Renal cortical epithelial cell (primary cell): ENCODE measurements at regions not wholly inside any gene's neighbourhood (a gene's known extent, or its start where the extent isn't known, plus 50 kb on each side); places are given as distances from the start of the nearest gene placed in this dataset.
"Not testable (repeated sequence)": the region's sequence is repeated elsewhere in the genome, so short reads cannot be mapped to it uniquely, and the experiment has no call there.

Experiments
- DNase-seq: peaks from one replicate; pipeline ENCODE4 v3.0.0-alpha.2; 2011; ENCODE audit warnings: low read depth

DNA sequence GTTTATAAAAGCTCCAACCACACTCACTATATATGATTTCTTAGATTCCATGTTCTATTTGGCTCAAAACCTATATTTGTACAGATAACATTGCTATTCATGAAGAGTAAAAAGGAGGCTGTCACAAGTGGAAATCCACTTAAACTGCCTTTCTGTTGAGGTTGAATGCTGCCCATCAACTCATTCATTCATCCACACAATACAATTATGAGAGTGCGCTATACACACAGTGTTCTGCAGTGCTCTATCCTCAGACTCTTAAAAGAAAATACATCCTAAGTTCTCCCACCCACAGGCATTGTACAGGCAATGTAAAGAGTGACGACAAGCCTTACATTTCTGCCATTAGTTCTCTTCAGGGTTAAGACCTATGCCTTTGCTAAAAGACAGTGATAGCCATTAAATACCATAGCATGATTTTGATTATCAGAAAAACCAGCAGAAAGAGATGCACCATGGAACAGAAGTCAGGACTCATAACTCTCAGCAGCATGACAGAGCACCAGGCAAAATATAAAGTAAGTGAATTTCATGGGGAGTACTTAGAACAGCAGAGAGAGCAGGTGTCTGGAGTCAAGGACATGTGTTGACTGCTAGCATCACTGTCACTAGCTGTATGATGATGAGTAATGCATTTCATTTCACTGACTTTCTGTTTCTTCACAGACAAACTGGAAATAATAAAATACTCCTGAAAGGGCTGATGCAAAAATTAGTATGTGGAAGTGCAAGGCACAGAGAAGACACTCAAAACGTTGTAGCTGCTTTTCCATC lies 218.0 kb downstream of the RBM26 start:
- no peak for DNase-seq

DNA sequence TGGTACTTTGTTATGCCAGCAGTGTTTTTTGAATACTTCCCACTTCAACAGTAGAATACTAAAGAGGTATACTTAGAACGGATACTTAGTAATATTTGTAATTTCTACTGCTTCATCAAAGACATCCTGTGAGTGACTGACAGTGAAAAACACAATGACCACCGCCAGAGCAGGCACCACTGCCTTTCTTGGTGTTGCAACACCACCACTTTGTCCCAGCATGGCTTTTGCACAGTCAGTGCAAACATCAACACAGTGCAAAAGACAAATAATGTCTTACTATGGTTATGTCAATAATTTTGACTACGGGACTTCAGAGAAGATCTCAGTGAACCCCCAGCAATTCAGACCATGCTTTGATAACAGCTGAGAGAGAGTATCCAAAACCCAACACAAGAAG lies 220.5 kb downstream of the RBM26 start:
- no peak for DNase-seq

DNA sequence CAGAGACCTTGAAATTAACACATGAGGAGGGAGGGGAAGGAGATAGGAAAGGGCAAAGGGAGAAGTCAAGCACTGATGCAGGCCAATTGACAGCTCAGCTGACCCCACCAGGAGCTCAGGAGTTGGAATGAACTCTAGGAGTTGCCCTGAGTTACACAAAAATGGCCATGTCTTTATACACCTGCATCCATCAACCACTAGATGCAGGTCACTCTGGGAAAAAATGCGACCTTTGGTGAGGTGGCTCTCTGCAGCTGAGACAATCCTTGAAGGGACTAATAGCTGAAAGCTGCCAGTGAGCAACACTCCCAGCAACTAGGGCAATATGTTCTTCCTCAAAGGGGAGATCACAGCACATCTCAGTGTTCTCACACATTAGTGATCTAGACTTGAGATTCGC lies 222.8 kb downstream of the RBM26 start:
- no peak for DNase-seq

DNA sequence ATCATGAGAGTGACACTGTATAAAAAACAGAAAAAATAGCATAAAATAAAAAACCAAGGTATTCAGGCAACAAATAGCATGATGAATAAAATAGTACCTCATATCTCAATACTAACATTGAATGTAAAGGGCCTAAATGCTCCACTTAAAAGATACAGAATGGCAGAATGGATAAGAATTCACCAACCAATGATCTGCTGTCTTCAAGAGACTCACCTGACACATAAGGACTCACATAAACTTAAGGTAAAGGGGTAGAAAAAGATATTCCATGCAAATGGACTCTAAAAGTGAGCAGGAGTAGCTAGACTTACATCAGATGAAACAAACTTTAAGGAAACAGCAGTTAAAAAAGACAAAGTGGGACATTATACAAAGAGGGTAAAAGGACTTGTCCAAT lies 232.4 kb downstream of the RBM26 start:
- not testable (repeated sequence) for DNase-seq

DNA sequence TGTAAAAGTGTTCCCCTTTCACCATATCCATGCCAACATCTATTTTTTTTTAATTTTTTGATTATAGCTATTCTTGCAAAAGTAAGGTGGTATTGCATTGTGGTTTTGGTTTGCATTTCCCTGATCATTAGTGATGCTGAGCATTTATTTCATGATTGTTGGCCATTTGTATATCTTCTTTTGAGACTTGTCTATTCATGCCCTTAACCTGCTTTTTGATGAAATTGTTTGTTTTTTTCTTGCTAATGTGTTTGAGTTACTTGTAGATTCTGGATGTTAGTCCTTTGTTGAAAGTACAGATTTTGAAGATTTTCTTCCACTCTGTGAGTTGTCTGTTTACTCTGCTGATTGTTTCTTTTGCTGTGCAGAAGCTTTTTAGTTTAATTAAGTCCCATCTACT lies 233.1 kb downstream of the RBM26 start:
- not testable (repeated sequence) for DNase-seq

DNA sequence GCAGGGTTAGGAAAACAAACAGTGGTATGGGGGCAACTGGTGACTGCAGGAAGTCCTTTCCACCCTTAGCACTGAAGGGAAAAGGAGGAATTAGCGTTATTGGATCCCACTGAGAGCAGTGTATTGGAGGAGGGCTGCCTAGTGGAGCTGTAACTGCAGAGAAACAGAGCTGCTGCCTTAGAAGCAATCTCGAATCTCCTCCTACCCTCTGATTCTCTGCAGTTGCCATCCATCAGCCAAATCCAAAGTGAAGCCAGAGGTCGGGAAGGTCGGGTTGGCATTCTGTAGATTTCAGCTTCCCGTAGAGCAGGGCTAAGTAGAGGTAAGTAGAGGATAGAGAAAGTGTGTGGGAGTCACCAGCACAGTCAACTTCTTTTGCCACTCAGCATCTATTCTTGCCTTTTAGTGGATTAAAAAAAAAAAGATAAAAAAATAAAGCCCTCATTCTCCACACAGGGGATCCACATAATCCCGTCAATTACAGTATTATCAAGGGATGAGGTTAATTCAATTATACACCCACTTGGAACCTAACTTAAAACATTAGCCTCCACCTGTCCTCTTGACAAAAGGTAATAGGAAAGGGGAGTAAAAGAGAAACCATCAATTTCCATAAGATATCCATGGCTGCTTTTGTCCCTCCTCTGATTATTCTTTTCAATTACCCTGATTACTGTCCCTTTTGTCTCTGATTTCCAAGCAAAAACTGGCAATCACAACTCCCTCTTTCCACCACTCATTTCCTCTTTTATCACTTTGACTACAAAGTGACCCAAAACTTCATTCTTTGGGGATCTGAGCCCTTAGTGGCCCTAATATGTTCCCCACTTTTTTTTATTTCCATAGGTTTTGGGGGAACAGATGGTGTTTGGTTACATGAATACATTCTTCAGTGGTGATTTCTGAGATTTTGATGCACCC lies 234.7 kb downstream of the RBM26 start:
- no peak for DNase-seq

DNA sequence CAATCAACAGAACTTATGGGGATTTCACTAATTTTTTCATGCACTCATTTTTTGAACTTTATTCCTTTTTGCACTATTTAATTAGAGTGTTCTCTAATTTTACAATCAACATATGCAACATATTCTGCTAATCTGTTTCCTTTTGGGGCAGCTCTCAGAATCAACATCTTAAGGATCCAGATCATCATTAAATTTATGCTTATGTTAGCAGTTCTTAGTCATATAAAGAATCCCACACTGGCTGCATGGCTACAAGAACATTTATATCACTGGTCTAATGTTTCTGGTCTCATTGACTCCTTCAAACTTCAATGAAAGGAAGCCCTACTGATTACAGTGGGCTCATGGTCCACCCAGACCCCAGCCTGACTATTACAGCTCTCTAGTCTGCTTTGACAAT lies 245.2 kb downstream of the RBM26 start:
- no peak for DNase-seq

DNA sequence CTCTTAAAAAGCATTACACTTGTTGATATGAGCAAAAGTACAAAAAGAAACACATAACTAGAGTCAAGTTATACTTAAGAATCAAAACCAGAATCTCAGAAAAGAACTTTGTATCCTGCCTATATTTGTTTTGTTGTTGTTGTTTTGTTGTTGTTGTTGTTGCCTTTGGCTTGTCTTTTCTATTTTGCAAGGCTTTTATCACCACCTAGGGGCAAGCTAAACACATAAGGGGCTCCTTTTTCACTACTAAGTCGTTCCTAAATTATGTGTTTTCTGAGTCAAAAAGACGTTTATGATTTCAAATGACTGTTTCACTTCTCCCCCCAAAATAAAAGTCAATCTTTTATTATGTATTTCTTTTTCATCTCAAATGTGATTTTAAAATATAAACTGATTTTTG lies 250.2 kb downstream of the RBM26 start:
- DNase-seq: no peak

DNA sequence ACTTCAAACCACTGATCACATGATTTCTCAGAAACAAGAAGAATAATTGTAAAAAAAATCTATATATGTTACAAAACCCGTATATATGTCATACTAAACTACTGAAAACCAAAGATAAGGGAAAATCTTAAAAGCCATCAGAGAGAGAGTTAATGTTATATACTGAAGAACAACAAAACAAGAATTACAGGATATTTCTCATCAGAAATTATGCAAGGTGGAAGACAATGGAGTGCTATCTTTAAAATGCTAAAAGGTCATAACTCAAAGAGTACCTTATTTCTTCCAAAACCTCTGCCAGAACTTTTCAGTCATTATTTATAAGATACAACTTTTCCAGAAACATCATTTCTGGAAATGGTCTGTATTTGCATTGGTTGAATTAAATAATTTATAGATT lies 256.8 kb downstream of the RBM26 start:
- no peak for DNase-seq

DNA sequence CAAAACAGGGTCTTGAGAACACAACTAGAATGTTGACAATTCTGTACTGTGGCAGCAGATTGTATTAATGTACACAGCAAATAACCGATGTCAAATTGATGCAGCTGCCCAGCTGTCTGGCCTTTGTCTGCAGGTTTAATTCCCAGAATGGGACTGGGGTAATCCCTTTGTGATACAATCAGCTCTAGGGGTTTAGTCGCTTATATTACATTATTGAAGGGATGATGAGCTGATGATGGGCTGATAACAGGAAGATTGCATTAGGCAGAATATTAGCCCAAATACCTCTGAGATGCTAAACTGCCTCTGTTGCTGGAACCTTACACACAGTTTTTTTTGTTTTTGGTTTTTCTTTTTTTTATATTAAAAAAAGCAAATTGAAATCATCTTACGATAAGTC lies 265.0 kb downstream of the RBM26 start:
- no peak for DNase-seq

DNA sequence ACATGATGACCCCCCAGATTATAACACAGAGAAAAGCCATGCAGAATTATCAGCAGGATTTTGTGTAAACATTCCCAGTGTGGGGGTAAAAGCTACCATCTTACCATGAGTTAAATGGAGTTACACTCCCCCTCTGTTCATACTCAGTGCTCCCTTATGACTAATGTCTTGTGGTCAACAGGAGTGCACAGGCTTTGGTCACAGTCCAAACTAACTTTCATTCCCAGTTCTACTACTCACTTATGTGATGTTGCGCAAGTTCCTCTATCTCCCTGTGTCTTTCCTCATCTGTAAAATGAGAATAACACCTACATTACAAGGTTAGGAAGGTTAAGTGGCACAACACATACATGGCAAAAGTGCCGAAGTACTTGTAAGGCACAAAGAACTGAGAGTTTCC lies 277.9 kb downstream of the RBM26 start:
- DNase-seq: peak; percentile 94

DNA sequence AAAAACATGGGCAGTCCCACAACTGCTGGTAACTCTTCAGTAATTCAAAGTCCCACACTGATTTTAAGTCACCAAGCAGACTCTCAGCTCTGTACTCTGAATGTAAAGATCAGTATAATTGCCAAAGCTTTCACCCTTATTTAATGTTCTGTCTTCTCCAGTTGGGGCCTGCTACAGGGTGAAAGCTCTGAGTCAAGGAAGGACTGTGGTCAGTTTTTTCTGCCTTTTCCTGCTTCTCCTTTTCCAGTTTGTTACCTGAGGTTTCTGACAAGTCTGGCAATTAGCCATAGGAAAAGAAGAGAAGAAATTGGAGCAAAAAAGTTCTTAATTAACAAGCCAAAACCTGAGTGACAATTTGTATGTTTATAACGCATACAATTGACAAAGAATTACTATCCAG lies 279.3 kb downstream of the RBM26 start:
- DNase-seq: peak; percentile 27

DNA sequence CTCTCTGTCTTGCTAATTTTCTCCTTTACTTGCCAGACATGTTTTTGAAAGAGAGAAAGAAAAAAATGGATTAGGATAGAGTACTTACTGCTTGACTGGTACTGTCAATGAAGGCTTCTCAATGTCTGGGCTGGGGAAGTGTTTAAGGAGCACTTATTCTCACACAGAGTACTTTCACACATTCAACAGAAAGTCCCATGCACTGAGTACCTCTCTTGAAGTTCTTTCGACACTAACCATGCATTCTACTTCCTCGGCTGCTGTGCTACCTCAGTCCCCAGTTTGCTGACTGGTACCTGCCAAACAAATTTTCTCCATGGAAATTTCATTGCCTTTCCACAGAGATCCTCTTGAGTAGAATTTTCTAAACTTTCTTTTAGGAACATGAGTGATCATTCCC lies 281.9 kb downstream of the RBM26 start:
- DNase-seq: no peak

DNA sequence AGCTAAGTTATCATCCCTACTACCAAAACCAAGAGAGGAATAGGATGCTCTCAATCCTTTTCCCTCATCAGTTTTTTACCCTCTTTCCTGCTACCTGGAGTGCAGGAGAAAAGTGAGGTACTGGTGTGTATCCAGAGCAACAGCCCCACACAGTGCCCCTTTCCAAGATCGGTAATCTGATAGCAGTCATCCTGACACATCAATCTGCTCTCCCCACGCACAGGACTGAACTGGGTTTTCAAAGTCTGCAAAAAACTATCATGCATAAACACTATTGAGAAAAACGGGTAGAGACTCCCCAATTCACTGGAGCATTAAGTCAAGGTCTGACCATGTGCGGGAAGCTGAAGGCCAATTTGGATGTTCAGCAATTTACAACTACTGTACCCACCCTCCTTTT lies 284.8 kb downstream of the RBM26 start:
- no peak for DNase-seq

DNA sequence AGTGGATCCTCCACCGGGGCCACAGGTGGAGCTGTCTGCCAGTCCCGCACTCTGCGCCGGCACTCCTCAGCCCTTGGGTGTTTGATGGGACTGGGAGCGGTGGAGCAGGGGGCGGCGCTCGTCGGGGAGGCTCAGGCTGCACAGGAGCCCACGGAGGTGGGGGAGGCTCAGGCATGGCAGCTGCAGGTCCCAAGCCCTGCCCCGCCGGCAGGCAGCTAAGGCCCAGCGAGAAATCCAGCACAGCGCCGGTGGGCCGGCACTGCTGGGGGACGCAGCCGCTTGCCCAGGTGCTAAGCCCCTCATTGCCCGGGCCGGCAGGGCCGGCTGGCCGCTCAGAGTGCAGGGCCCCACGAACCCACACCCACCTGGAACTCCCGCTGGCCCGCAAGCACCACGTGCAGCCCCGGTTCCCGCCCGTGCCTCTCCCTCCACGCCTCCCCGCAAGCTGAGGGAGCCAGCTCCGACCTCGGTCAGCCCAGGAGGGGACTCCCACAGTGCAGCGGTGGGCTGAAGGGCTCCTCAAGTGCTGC lies 286.4 kb downstream of the RBM26 start:
- no peak for DNase-seq

DNA sequence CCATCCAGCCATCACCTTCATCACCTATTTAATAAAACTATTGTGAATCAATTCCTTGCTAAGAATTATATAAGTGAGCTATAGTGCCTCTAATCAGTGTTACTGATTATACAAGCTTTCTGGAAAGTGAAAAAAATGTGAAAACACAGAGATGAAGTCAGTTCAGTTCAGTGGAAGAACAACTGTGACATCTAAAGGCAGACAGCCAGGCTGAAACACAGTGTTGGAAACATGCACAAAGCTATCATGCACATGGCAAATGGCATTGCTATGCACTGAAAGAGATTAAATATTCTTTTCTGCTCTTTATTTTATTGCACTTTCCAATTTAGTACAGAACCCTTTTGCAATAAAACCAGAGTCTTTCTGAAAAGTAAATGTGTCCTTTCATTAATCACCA lies 294.0 kb downstream of the RBM26 start:
- DNase-seq: no peak

DNA sequence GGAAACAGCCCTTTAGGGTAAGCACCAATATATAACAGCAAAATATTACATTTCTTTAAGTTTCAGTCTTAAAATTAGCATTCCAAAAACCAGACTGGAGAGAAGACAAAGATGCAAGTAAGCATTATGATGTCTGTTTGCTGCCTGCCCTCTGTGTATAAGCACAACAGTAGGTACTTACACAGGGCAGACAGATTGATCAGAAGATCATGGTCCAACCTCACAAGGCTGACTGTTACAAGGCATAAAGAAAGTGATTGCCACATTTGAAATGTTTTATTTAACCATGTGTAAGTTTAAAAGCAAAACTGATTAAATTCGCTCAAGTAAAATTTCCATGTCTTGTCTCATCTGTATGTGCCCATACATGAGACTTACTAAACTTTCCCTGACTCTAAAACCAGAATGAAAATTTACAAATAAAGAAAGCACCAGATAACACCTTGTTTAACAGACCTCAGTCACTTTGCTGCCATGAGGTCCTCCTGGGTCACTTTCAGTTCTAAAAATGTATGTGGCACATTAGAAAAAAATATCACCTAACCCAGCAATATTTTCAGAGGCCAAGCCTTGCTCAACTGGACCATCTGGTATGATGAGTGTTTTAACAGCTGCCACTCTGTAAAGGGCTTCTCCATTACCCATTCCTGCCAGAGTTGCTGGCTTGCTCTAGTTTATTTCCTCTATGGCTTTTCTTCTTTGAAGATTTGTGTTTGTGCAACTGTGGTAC lies 297.0 kb downstream of the RBM26 start:
- no peak for DNase-seq

DNA sequence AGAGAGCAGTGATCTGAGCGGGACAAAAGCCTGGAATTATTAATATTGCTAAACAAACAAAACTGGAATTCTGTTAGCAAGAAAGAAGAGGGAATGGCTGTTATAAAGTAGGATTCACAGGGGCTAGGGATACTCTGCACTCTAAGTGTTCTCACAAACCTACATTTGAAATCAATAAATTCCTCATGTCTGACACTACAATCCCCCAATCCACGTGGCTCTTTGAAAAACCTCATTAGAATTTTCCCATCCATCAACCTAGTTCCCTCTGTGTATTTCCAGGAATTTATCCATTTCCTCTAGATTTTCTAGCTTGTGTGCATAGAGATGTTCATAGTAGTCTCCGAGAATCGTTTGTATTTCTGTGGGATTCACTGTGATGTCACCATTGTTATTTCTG lies 307.5 kb downstream of the RBM26 start:
- no peak for DNase-seq

DNA sequence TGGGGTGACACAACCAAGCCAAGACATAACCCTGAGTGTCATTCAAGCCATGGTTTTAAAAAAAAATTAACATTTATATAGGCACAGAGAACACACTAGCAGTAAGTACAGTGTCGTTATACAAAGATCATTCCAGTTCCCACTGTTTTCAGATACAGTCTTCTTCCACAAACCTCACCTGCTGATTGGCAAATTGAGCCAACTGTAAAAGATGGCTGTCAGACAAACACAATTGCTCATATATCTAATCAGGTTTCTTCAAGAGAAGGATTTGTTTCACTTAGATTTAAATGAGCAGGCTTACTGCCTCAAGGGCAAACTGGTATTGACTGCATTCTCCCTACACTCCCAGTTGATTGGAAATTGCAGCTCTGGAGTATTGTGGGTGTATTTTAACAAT lies 308.9 kb downstream of the RBM26 start:
- no peak for DNase-seq

DNA sequence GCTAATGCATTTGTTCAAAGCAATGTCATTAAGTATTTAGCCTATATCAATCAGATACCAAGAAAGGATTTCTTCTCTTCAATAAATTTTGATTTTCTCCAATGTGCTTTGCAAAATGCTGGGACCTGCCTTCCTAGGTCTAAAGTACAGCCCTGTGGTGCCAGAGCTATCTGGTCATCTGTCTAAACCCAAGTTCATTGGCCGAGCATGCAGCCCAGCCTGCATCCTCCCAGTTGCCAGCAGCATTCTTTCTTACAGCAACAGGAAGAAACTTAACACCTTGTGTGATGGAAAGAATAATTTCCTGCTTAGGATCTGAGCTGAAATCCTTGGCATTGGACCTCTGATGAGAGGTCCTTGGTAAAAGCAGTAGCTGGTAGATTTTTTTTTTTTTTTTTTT lies 310.0 kb downstream of the RBM26 start:
- no peak for DNase-seq

DNA sequence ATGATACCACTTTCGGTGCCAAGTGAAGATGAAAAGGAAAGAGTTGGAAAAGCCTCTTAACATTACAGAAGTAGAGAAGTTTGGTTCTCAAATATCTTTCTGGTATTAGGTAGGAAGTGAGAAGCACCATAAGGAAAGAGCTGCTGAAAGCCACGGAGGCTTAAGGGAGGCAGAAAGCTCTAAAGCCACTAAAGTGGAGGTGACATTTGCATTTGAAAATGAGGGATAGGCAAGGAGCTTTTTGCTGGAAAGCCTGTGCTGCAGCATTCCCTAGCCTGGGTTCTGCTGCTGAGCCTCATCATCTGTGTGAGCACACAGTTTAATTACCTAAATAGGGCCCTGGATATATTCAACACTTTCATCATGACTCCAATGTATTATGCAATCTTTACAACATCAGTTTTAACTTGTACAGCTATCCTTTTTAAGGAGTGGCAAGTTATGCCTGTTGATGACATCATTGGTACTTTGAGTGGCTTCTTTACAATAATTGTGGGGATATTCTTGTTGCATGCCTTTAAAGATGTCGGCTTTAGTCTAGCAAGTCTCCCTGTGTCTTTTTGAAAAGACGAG lies 315.4 kb downstream of the RBM26 start:
- no peak for DNase-seq
